H9 (cell line): ENCODE measurements at regions not wholly inside any gene's neighbourhood (a gene's known extent, or its start where the extent isn't known, plus 50 kb on each side); places are given as distances from the start of the nearest gene placed in this dataset.

Source experiments
- DNase-seq: peaks from one replicate; pipeline ENCODE4 v3.0.0-alpha.2; 2017
- H2AFZ ChIP-seq: one replicate; pipeline ENCODE4 v1.6.1; 2013; ENCODE audit warnings: mild to moderate bottlenecking, low read length, control low read depth, moderate library complexity
- H2AK5ac ChIP-seq: 2 replicates; pipeline ENCODE4 v1.6.1; 2013; ENCODE audit warnings: low read length, control low read depth, mixed read lengths; ENCODE audit not compliant: insufficient read length
- H2BK120ac ChIP-seq: one replicate; pipeline ENCODE4 v1.6.1; 2013; ENCODE audit warnings: low read depth, mild to moderate bottlenecking, low read length, control low read depth, inconsistent platforms; ENCODE audit not compliant: poor library complexity, severe bottlenecking
- H2BK12ac ChIP-seq: 2 replicates; pipeline ENCODE4 v1.6.1; 2013; ENCODE audit warnings: low read length, control low read depth, mixed read lengths, low read depth; ENCODE audit not compliant: insufficient read length
- H2BK15ac ChIP-seq: 2 replicates; pipeline ENCODE4 v1.6.1; 2013; ENCODE audit warnings: low read depth, low read length, control low read depth
- H2BK20ac ChIP-seq: one replicate; pipeline ENCODE4 v1.6.1; 2013; ENCODE audit warnings: low read depth, mild to moderate bottlenecking, low read length, control low read depth, inconsistent platforms; ENCODE audit not compliant: poor library complexity, severe bottlenecking
- H2BK5ac ChIP-seq: 2 replicates; pipeline ENCODE4 v1.6.1; 2013; ENCODE audit warnings: low read length, control low read depth, mixed read lengths; ENCODE audit not compliant: insufficient read length
- H3K14ac ChIP-seq: 2 replicates; pipeline ENCODE4 v1.6.1; 2013; ENCODE audit warnings: low read length, control low read depth; ENCODE audit not compliant: insufficient read depth
- H3K18ac ChIP-seq: 2 replicates; pipeline ENCODE4 v1.6.1; 2013; ENCODE audit warnings: low read depth, mild to moderate bottlenecking, mixed read lengths, low read length, control low read depth; ENCODE audit not compliant: insufficient read length
- H3K23ac ChIP-seq: 2 replicates; pipeline ENCODE4 v1.6.1; 2013; ENCODE audit warnings: low read length, control low read depth, mixed read lengths, low read depth; ENCODE audit not compliant: insufficient read length
- H3K23me2 ChIP-seq: 2 replicates; pipeline ENCODE4 v1.6.1; 2013; ENCODE audit warnings: low read depth, mild to moderate bottlenecking, mixed read lengths, low read length, control low read depth; ENCODE audit not compliant: insufficient read length, poor library complexity, severe bottlenecking
- H3K27ac ChIP-seq: 2 replicates; pipeline ENCODE4 v1.5.1; 2013; ENCODE audit warnings: low read length, control low read depth, mixed read lengths, low read depth; ENCODE audit not compliant: insufficient read length
- H3K27me3 ChIP-seq: 2 replicates; pipeline ENCODE4 v1.6.1; 2013; ENCODE audit warnings: low read length, control low read depth, inconsistent platforms; ENCODE audit not compliant: insufficient read depth
- H3K4ac ChIP-seq: 2 replicates; pipeline ENCODE4 v1.6.1; 2013; ENCODE audit warnings: low read depth, mild to moderate bottlenecking, control low read depth, inconsistent platforms, low read length, moderate library complexity
- H3K4me1 ChIP-seq: 2 replicates; pipeline ENCODE4 v1.6.1; 2013; ENCODE audit warnings: low read length, control low read depth, inconsistent platforms; ENCODE audit not compliant: insufficient read depth
- H3K4me2 ChIP-seq: 2 replicates; pipeline ENCODE4 v1.6.1; 2013; ENCODE audit warnings: low read length, control low read depth, mixed read lengths; ENCODE audit not compliant: insufficient read length, insufficient read depth
- H3K56ac ChIP-seq: 2 replicates; pipeline ENCODE4 v1.6.1; 2013; ENCODE audit warnings: low read depth, mild to moderate bottlenecking, mixed read lengths, low read length, control low read depth; ENCODE audit not compliant: insufficient read length
- H3K79me1 ChIP-seq: 2 replicates; pipeline ENCODE4 v1.6.1; 2013; ENCODE audit warnings: low read depth, mild to moderate bottlenecking, moderate library complexity, low read length, control low read depth, inconsistent platforms; ENCODE audit not compliant: insufficient read depth, poor library complexity, severe bottlenecking
- H3K79me2 ChIP-seq: 2 replicates; pipeline ENCODE4 v1.6.1; 2013; ENCODE audit warnings: low read length, control low read depth, inconsistent platforms; ENCODE audit not compliant: insufficient read depth
- H3K9ac ChIP-seq: 2 replicates; pipeline ENCODE4 v1.6.1; 2013; ENCODE audit warnings: low read length, control low read depth, mixed read lengths; ENCODE audit not compliant: insufficient read length; ENCODE audit errors: extremely low read depth
- H3K9me3 ChIP-seq: one replicate; pipeline ENCODE4 v1.6.1; 2013; ENCODE audit warnings: low read depth, low read length, inconsistent platforms; ENCODE audit not compliant: control insufficient read depth
- H3T11ph ChIP-seq: one replicate; pipeline ENCODE4 v1.6.1; 2013; ENCODE audit warnings: mild to moderate bottlenecking, low read length, control low read depth, inconsistent platforms
- H4K20me1 ChIP-seq: one replicate; pipeline ENCODE4 v1.6.1; 2013; ENCODE audit not compliant: control insufficient read depth, insufficient read length, insufficient read depth
- H4K5ac ChIP-seq: 2 replicates; pipeline ENCODE4 v1.6.1; 2013; ENCODE audit warnings: low read depth, mild to moderate bottlenecking, mixed read lengths, low read length, control low read depth; ENCODE audit not compliant: insufficient read length
- H4K8ac ChIP-seq: replicated peaks from 2 replicates; pipeline ENCODE4 v1.6.1; 2013; ENCODE audit warnings: low read length, control low read depth, mixed read lengths, low read depth; ENCODE audit not compliant: insufficient read length
- H4K91ac ChIP-seq: 2 replicates; pipeline ENCODE4 v1.6.1; 2013; ENCODE audit warnings: low read depth, mild to moderate bottlenecking, moderate library complexity, mixed read lengths, low read length, control low read depth; ENCODE audit not compliant: insufficient read length
- H3K27ac Mint-ChIP-seq, 3 experiments: 2 replicates in 2 of 3; 3 replicates in 1 of 3; pipeline ENCODE4 v1.8.0; 2020 to 2021; ENCODE audit warnings: mixed read lengths in 3 of 3, mild to moderate bottlenecking in 1 of 3, moderate library complexity in 1 of 3
- H3K27me3 Mint-ChIP-seq: 2 replicates; pipeline ENCODE4 v1.8.0; 2021; ENCODE audit warnings: low read depth, mild to moderate bottlenecking, moderate library complexity, mixed read lengths
- H3K36me3 Mint-ChIP-seq, 3 experiments: 2 replicates in 2 of 3; 3 replicates in 1 of 3; pipeline ENCODE4 v1.8.0; 2020 to 2021; ENCODE audit warnings: low read depth in 3 of 3, mixed read lengths in 3 of 3; ENCODE audit not compliant: insufficient read depth in 1 of 3
- H3K4me1 Mint-ChIP-seq, 2 experiments: 2 replicates each; pipeline ENCODE4 v1.8.0; 2020; ENCODE audit warnings: mixed read lengths in 2 of 2
- H3K4me3 Mint-ChIP-seq, 2 experiments: 2 replicates in 1 of 2; 3 replicates in 1 of 2; pipeline ENCODE4 v1.8.0; 2020 to 2021; ENCODE audit warnings: mild to moderate bottlenecking in 2 of 2, mixed read lengths in 2 of 2, moderate library complexity in 1 of 2
- H3K9me3 Mint-ChIP-seq, 2 experiments: 2 replicates in 1 of 2; 3 replicates in 1 of 2; pipeline ENCODE4 v1.8.0; 2020; ENCODE audit warnings: mild to moderate bottlenecking in 2 of 2, mixed read lengths in 2 of 2, moderate library complexity in 1 of 2
- CTCF ChIP-seq: fragments of 200-600 bp; sonication (generic); conservative IDR thresholded peaks from 3 replicates; pipeline ENCODE4 v1.8.0; 2021; ENCODE audit warnings: antibody characterized with exemption, mild to moderate bottlenecking
- WGBS: extraction: QIAGEN DNeasy Blood & Tissue Kit; methylation state at CpG from one replicate; pipeline ENCODE4 v1.1.7; 2013; ENCODE audit warnings: missing lambda C conversion rate, low lambda C conversion rate, mixed read lengths; ENCODE audit not compliant: insufficient read length; ENCODE audit errors: extremely low coverage; 5-methylcytosine and 5-hydroxymethylcytosine counted together

GRCh38 chr7:94265456-94265855 is 129.2 kb upstream of the COL1A2 start:
- H3K27me3 Mint-ChIP-seq = no peaks in the 10 kb centered on the region; the same call in 1 of the 2 replicates
- no peak overlapping the region for H3K4me2 ChIP-seq
- no peaks in the 10 kb centered on the region for H3K9me3 ChIP-seq
- no peaks in the 10 kb centered on the region for H3K79me2 ChIP-seq
- H3K4me1 Mint-ChIP-seq = peaks cover 5 to 6% of the 10 kb centered on the region in 2 experiments; a peak in 2 of 4 replicates
- H4K5ac ChIP-seq = no peak overlapping the region
- H2AFZ ChIP-seq = no peak overlapping the region
- H3K18ac ChIP-seq = no peak overlapping the region
- H3K23me2 ChIP-seq = no peaks in the 10 kb centered on the region
- no peak for TF ChIP-seq CTCF
- no peak overlapping the region for H2BK15ac ChIP-seq
- H2BK120ac ChIP-seq = no peak overlapping the region
- no peak overlapping the region for H3K27ac ChIP-seq
- no peaks in the 10 kb centered on the region for H3K4me1 ChIP-seq
- H2BK5ac ChIP-seq = no peak overlapping the region
- no peaks in the 10 kb centered on the region for H3K79me1 ChIP-seq
- H3K23ac ChIP-seq = no peak overlapping the region
- H3K56ac ChIP-seq = no peak overlapping the region
- no peaks in the 10 kb centered on the region for H3K36me3 Mint-ChIP-seq
- no peak overlapping the region for H3K4me3 Mint-ChIP-seq
- no peak overlapping the region for H4K91ac ChIP-seq
- H3K27me3 ChIP-seq = no peaks in the 10 kb centered on the region
- no peaks in the 10 kb centered on the region; a peak in 2 of 5 replicates for H3K9me3 Mint-ChIP-seq
- 100% methylated on average over 1 of the region's 2 CpGs for WGBS
- no peak overlapping the region for H2AK5ac ChIP-seq
- no peak overlapping the region for H2BK12ac ChIP-seq
- H2BK20ac ChIP-seq = no peak overlapping the region
- no peak overlapping the region for H3K14ac ChIP-seq
- DNase-seq = no peak
- H4K20me1 ChIP-seq = no peaks in the 10 kb centered on the region
- no peak overlapping the region for H3T11ph ChIP-seq
- H4K8ac ChIP-seq = no peak overlapping the region
- no peak overlapping the region for H3K4ac ChIP-seq
- no peak overlapping the region for H3K27ac Mint-ChIP-seq
- no peak overlapping the region for H3K9ac ChIP-seq
